GM12892 (cell line): ENCODE measurements at regions not wholly inside any gene's neighbourhood (a gene's known extent, or its start where the extent isn't known, plus 50 kb on each side); places are given as distances from the start of the nearest gene placed in this dataset.

Source experiments
- POLR2A ChIP-seq: IDR thresholded peaks from 2 replicates; pipeline ENCODE4 v1.6.1; 2011; ENCODE audit warnings: low read depth, low read length, control low read depth
- TAF1 ChIP-seq: IDR thresholded peaks from 2 replicates; pipeline ENCODE4 v1.6.1; 2011; ENCODE audit warnings: low read depth, mild to moderate bottlenecking, control low read depth, low read length, borderline replicate concordance

GRCh38 chr14:89651805-89652204 lies 234.8 kb upstream of the FOXN3 start:
- TF ChIP-seq POLR2A (no peak), TAF1 (no peak)
